AG09309 (cell line): ENCODE measurements at regions not wholly inside any gene's neighbourhood (a gene's known extent, or its start where the extent isn't known, plus 50 kb on each side); places are given as distances from the start of the nearest gene placed in this dataset.

Source experiments
- DNase-seq: peaks from one replicate; pipeline ENCODE4 v3.0.0-alpha.2; 2010; ENCODE audit warnings: low read depth
- H3K4me3 ChIP-seq: 2 replicates; pipeline ENCODE4 v1.5.1; 2011; ENCODE audit warnings: mild to moderate bottlenecking, low read depth, low read length, moderate library complexity; ENCODE audit not compliant: control insufficient read depth
- CTCF ChIP-seq: IDR thresholded peaks from 2 replicates; pipeline ENCODE4 v1.5.1; 2011; ENCODE audit warnings: mild to moderate bottlenecking, low read depth, low read length, inconsistent platforms; ENCODE audit not compliant: insufficient read depth, control insufficient read depth; ENCODE audit errors: missing control alignments

GRCh38 chr14:42428996-42429395, 822.3 kb downstream of the LRFN5 start:
- TF ChIP-seq CTCF = no peak
- DNase-seq = no peak
- no peak overlapping the region for H3K4me3 ChIP-seq

GRCh38 chr14:42424501-42424900, 817.8 kb downstream of the LRFN5 start:
- no peak for DNase-seq
- no peak for TF ChIP-seq CTCF

GRCh38 chr14:42421377-42422078, 814.9 kb downstream of the LRFN5 start:
- no peak for DNase-seq
- H3K4me3 ChIP-seq = no peak overlapping the region
- TF ChIP-seq CTCF = no peak

More at GRCh38 chr14:42424501-42424900, 817.8 kb downstream of the LRFN5 start:
- no peak overlapping the region for H3K4me3 ChIP-seq

- no peak overlapping the region for H3K4me3 ChIP-seq
- TF ChIP-seq CTCF = no peak
- DNase-seq = no peak
These were observed 813.4 kb downstream of the LRFN5 start for GRCh38 chr14:42420071-42420470.

- no peak for TF ChIP-seq CTCF
These were observed 800.5 kb downstream of the LRFN5 start for GRCh38 chr14:42407153-42407552.

GRCh38 chr14:42391146-42391834, 784.6 kb downstream of the LRFN5 start:
- no peak for TF ChIP-seq CTCF
- no peak overlapping the region for H3K4me3 ChIP-seq
- no peak for DNase-seq

More at GRCh38 chr14:42407153-42407552, 800.5 kb downstream of the LRFN5 start:
- H3K4me3 ChIP-seq = no peak overlapping the region
- no peak for DNase-seq
